ENCODE measurements at regions not wholly inside any gene's neighbourhood (a gene's known extent, or its start where the extent isn't known, plus 50 kb on each side); places are given as distances from the start of the nearest gene placed in this dataset.

- ChIA-PET CTCF (no interaction called here), POLR2A (no interaction called here)
- no peak for ATAC-seq (ENCODE audit: poor library complexity)
- no peaks in the 10 kb centered on the region for H3K9me3 Mint-ChIP-seq
- H3K36me3 ChIP-seq (ENCODE audit: insufficient read depth, low read length): no peaks in the 10 kb centered on the region
- no peak overlapping the region for H3K27ac Mint-ChIP-seq
- peaks cover 22% of the 10 kb centered on the region for H3K27me3 Mint-ChIP-seq
- no peaks in the 10 kb centered on the region for H3K9me3 ChIP-seq (ENCODE audit: control insufficient read depth in 1 of 2, insufficient read depth in 1 of 2, low read length in 2 of 2)
- H3K4me1 ChIP-seq (ENCODE audit: insufficient read depth, low read length): no peaks in the 10 kb centered on the region
- intact Hi-C loops (cut with DNase I, micrococcal nuclease): no loop called here
- H3K4me3 Mint-ChIP-seq: no peak overlapping the region
- H3K36me3 Mint-ChIP-seq (ENCODE audit: low read depth): no peaks in the 10 kb centered on the region
- H3K4me3 ChIP-seq (ENCODE audit: low read length): no peak overlapping the region
- peaks cover 0 to under 1% of the 10 kb centered on the region in 2 experiments for H3K27me3 ChIP-seq (ENCODE audit: control insufficient read depth in 1 of 2, insufficient read depth in 2 of 2, low read length in 2 of 2)
- no peak overlapping the region for H3K27ac ChIP-seq (ENCODE audit: low read depth in 1 of 2, low read length in 2 of 2)
- TF ChIP-seq CTCF (IDR thresholded peaks at IDR 0.05): no peak
- DNase-seq: no peak
- no peaks in the 10 kb centered on the region for H3K4me1 Mint-ChIP-seq (ENCODE audit: low read depth)
Observed at GRCh38 chr2:126824663-126825062, 74.0 kb upstream of the TEX51 start.

DNA sequence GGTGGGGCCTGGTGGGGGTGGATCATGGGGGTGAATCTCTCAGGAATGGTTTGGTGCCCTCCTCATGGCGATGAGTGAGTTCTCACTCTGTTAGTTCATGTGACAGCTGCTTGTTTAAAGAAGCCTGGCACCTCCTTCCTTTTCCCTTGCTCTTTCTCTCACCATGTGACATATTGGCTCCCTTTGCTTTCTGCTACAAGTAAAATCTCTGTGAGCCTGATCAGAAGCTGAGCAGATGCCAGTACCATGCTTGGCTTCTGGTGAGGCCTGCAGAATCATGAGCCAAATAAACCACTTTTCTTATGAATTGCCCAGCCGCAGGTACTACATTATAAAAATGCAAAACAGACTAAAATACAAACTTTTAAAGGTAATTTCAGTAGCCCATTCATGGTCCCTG, 73.4 kb upstream of the TEX51 start:
- Histone ChIP-seq H3K4me1 (ENCODE audit: insufficient read depth, low read length) (no peaks in the 10 kb centered on the region), H3K27me3 (ENCODE audit: control insufficient read depth in 1 of 2, insufficient read depth in 2 of 2, low read length in 2 of 2) (no peaks in the 10 kb centered on the region), H3K4me3 (ENCODE audit: low read length) (no peak overlapping the region), H3K36me3 (ENCODE audit: insufficient read depth, low read length) (no peaks in the 10 kb centered on the region), H3K9me3 (ENCODE audit: control insufficient read depth in 1 of 2, insufficient read depth in 1 of 2, low read length in 2 of 2) (no peaks in the 10 kb centered on the region), H3K27ac (ENCODE audit: low read depth in 1 of 2, low read length in 2 of 2) (no peak overlapping the region)
- ChIA-PET POLR2A (no interaction called here), CTCF (no interaction called here)
- DNase-seq (no peak), ATAC-seq (ENCODE audit: poor library complexity) (no peak)
- TF ChIP-seq CTCF (IDR thresholded peaks at IDR 0.05): no peak
- H3K36me3 Mint-ChIP-seq (ENCODE audit: low read depth): no peaks in the 10 kb centered on the region
- no peak overlapping the region for H3K27ac Mint-ChIP-seq
- H3K4me1 Mint-ChIP-seq (ENCODE audit: low read depth): no peaks in the 10 kb centered on the region
- H3K4me3 Mint-ChIP-seq: no peak overlapping the region
- no peaks in the 10 kb centered on the region for H3K9me3 Mint-ChIP-seq
- peaks cover 18% of the 10 kb centered on the region for H3K27me3 Mint-ChIP-seq
- intact Hi-C loops (cut with DNase I, micrococcal nuclease): no loop called here

- CTCF ChIA-PET: no interaction called here
Observed at GRCh38 chr2:126826491-126826890, 72.2 kb upstream of the TEX51 start.

More at GRCh38 chr2:126826491-126826890, 72.2 kb upstream of the TEX51 start:
- Histone ChIP-seq H3K9me3 (ENCODE audit: control insufficient read depth in 1 of 2, insufficient read depth in 1 of 2, low read length in 2 of 2) (no peaks in the 10 kb centered on the region), H3K36me3 (ENCODE audit: insufficient read depth, low read length) (no peaks in the 10 kb centered on the region), H3K27me3 (ENCODE audit: control insufficient read depth in 1 of 2, insufficient read depth in 2 of 2, low read length in 2 of 2) (no peaks in the 10 kb centered on the region), H3K4me3 (ENCODE audit: low read length) (no peak overlapping the region), H3K4me1 (ENCODE audit: insufficient read depth, low read length) (no peaks in the 10 kb centered on the region), H3K27ac (ENCODE audit: low read depth in 1 of 2, low read length in 2 of 2) (no peak overlapping the region)
- Mint-ChIP-seq H3K36me3 (ENCODE audit: low read depth) (no peaks in the 10 kb centered on the region), H3K27me3 (peaks cover 9% of the 10 kb centered on the region), H3K9me3 (no peaks in the 10 kb centered on the region), H3K4me3 (no peak overlapping the region), H3K27ac (no peak overlapping the region), H3K4me1 (ENCODE audit: low read depth) (no peaks in the 10 kb centered on the region)
- POLR2A ChIA-PET: no interaction called here
- ATAC-seq (ENCODE audit: poor library complexity) (no peak), DNase-seq (peak in 1 of 14 experiments; percentile 15)
- intact Hi-C loops (cut with DNase I, micrococcal nuclease): no loop called here
- TF ChIP-seq CTCF (IDR thresholded peaks at IDR 0.05): no peak
